ENCODE measurements at regions not wholly inside any gene's neighbourhood (a gene's known extent, or its start where the extent isn't known, plus 50 kb on each side); places are given as distances from the start of the nearest gene placed in this dataset.

DNA sequence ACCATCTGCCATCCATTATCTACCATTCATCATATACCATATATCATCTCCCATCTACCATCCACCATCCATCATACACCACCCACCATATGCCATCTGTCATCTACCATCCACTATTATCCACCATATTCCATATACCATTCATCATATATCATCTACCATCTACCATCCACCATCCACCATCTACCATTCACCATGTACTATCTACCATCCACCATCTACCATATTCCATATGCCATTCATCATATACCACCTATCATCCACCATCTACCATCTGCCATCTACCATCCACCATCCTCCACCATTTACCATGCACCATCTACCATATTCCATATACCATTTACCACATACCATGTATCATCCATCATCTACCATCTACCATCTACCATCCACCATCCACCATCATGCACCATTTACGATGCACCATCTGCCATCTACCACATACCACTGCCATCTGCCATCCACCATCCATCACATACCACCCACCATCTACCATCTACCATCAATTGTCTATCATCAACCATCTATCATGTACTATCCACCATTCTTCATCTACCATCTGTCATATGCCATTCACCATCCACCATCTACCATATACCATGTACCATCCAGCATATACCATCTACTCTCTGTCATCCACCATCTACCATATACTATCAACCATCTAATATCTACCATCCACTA lies 50.6 kb upstream of the RAB4A start:
- no peaks in the 10 kb centered on the region for H3K4me1 ChIP-seq
- no peaks in the 10 kb centered on the region for H3K27me3 ChIP-seq (ENCODE audit: control insufficient read depth, insufficient read depth, low read length)
- TF ChIP-seq, protein P1, sequence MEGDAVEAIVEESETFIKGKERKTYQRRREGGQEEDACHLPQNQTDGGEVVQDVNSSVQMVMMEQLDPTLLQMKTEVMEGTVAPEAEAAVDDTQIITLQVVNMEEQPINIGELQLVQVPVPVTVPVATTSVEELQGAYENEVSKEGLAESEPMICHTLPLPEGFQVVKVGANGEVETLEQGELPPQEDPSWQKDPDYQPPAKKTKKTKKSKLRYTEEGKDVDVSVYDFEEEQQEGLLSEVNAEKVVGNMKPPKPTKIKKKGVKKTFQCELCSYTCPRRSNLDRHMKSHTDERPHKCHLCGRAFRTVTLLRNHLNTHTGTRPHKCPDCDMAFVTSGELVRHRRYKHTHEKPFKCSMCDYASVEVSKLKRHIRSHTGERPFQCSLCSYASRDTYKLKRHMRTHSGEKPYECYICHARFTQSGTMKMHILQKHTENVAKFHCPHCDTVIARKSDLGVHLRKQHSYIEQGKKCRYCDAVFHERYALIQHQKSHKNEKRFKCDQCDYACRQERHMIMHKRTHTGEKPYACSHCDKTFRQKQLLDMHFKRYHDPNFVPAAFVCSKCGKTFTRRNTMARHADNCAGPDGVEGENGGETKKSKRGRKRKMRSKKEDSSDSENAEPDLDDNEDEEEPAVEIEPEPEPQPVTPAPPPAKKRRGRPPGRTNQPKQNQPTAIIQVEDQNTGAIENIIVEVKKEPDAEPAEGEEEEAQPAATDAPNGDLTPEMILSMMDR (IDR thresholded peaks at IDR 0.05) = no peak
- no peaks in the 10 kb centered on the region for H3K79me2 ChIP-seq
- H3K4me2 ChIP-seq (ENCODE audit: low read length) = no peak overlapping the region
- H3K9ac ChIP-seq = no peak overlapping the region
- no peak overlapping the region for H2AFZ ChIP-seq
- no peak overlapping the region for H3K27ac ChIP-seq
- no peaks in the 10 kb centered on the region for H3K9me3 ChIP-seq (ENCODE audit: control insufficient read depth, low read length)
- no peaks in the 10 kb centered on the region for H3K36me3 ChIP-seq (ENCODE audit: control insufficient read depth, insufficient read depth, low read length)
- H3K4me3 ChIP-seq (ENCODE audit: low read depth, low read length) = no peak overlapping the region

DNA sequence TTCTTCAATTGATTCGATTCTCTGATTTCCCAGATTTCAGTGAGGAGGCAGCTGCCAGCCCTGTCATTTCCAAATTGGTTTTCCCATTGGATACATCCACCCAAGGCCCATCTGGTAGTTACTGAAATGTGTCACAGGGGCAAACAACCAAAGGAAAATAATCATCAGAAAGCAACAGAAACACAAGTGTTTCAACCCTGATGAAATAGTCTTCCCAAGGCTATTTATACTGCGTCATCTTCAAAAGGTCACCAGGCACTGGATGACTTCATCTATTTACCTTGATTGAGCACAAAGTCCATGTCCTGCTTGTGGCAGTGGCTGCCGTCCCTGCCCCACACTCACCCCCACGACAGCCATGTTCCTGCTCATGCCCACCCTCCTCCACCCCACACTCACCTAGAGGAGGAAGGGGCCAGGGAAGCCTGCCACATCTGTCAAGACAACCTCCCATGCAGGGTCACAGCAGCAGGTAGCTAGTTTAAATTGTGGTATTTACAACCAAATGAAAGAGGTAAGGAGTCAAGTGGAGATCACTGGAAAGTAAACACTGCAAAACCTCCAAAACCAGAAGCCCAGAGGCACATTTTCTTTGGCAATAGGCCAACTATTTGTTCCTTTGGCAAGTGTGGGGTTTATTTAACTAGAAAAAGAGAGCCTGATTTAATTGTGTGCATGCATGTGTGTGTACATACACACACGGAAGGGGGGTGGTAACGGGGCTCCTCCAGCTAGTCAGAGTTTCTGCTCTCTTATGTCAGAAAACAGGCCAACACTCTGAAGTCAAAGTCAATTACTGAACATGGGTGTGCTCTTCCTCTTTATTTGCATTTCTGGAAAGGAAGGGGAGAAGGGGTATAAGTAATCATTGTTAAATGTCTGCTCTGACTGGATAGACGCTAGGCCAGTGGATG lies 49.5 kb upstream of the RAB4A start:
- no peaks in the 10 kb centered on the region for H3K36me3 ChIP-seq (ENCODE audit: control insufficient read depth, insufficient read depth, low read length)
- no peak overlapping the region for H3K9ac ChIP-seq
- TF ChIP-seq, protein P1 (IDR thresholded peaks at IDR 0.05) = no peak
- no peaks in the 10 kb centered on the region for H3K4me1 ChIP-seq
- no peak overlapping the region for H3K27ac ChIP-seq
- no peak overlapping the region for H3K4me3 ChIP-seq (ENCODE audit: low read depth, low read length)
- no peaks in the 10 kb centered on the region for H3K27me3 ChIP-seq (ENCODE audit: control insufficient read depth, insufficient read depth, low read length)
- no peak overlapping the region for H2AFZ ChIP-seq
- no peaks in the 10 kb centered on the region for H3K79me2 ChIP-seq
- H3K4me2 ChIP-seq (ENCODE audit: low read length) = no peak overlapping the region
- H3K9me3 ChIP-seq (ENCODE audit: control insufficient read depth, low read length) = no peaks in the 10 kb centered on the region

Data from parathyroid adenoma (tissue), 2 donors.